GM23338 (cell line): ENCODE measurements at regions not wholly inside any gene's neighbourhood (a gene's known extent, or its start where the extent isn't known, plus 50 kb on each side); places are given as distances from the start of the nearest gene placed in this dataset.

Source experiments
- EZH2 ChIP-seq: fragments of 200-600 bp; sonication (generic); IDR thresholded peaks from one replicate; pipeline ENCODE4 v1.8.0; 2017; ENCODE audit warnings: antibody characterized with exemption, mild to moderate bottlenecking, low read depth; ENCODE audit not compliant: unreplicated experiment
- EZH2phosphoT487 ChIP-seq: fragments of 200-600 bp; sonication (generic); IDR thresholded peaks from one replicate; pipeline ENCODE4 v1.8.1; 2018; ENCODE audit warnings: antibody characterized with exemption; ENCODE audit not compliant: unreplicated experiment
- NANOG ChIP-seq: IDR thresholded peaks from 2 replicates; pipeline ENCODE4 v1.6.1; 2016; ENCODE audit warnings: antibody characterized with exemption, borderline replicate concordance
- POLR2AphosphoS5 ChIP-seq: IDR thresholded peaks from 2 replicates; pipeline ENCODE4 v1.6.1; 2016; ENCODE audit warnings: antibody characterized with exemption, low read depth
- STAT1 ChIP-seq: IDR thresholded peaks from one replicate; pipeline ENCODE4 v1.6.1; 2016; ENCODE audit warnings: antibody characterized with exemption; ENCODE audit not compliant: unreplicated experiment
- TF ChIP-seq, protein P1 (sequence below), 2 experiments: fragments of 200-600 bp in 1 of 2; sonication (generic) in 1 of 2; conservative IDR thresholded peaks; 2 replicates each; pipeline versions ENCODE4 v1.5.1 to v1.6.1; 2016 to 2017; ENCODE audit warnings: antibody characterized with exemption in 2 of 2, low read depth in 2 of 2, mild to moderate bottlenecking in 2 of 2, moderate library complexity in 1 of 2

DNA sequence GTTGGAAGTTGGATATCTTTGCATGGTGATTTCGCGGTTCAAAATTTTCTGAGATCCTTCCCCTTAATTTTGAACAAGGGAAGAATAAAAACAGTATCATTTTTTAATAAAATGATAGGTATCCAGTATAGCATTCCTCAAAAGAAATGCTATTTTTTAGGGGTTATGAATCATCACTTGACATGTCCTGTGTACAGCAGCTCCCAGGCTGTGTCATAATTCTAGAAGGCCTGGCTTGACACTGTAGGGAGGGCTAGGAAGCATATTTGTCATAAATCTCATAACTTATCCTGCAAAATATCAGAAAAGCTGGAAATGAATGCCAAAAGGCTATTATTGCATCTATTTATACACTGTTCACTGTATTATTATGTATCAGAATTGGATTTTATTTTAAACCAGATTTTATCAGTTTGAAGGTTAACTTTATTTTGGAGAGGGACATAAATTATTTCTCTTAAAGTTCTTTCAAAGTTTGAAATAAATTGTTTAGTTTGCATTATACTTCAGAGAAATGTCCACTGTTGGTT lies 539.1 kb upstream of the ROBO2 start:
- TF ChIP-seq EZH2 = no peak
- TF ChIP-seq, protein P1, sequence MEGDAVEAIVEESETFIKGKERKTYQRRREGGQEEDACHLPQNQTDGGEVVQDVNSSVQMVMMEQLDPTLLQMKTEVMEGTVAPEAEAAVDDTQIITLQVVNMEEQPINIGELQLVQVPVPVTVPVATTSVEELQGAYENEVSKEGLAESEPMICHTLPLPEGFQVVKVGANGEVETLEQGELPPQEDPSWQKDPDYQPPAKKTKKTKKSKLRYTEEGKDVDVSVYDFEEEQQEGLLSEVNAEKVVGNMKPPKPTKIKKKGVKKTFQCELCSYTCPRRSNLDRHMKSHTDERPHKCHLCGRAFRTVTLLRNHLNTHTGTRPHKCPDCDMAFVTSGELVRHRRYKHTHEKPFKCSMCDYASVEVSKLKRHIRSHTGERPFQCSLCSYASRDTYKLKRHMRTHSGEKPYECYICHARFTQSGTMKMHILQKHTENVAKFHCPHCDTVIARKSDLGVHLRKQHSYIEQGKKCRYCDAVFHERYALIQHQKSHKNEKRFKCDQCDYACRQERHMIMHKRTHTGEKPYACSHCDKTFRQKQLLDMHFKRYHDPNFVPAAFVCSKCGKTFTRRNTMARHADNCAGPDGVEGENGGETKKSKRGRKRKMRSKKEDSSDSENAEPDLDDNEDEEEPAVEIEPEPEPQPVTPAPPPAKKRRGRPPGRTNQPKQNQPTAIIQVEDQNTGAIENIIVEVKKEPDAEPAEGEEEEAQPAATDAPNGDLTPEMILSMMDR (conservative IDR thresholded peaks at IDR 0.05; ENCODE audit: low read depth in 2 of 2) = no peak
- TF ChIP-seq EZH2phosphoT487 = no peak
- no peak for TF ChIP-seq STAT1
- TF ChIP-seq NANOG = no peak
- no peak for TF ChIP-seq POLR2AphosphoS5
